Spleen (tissue), 7 donors: ENCODE measurements at regions not wholly inside any gene's neighbourhood (a gene's known extent, or its start where the extent isn't known, plus 50 kb on each side); places are given as distances from the start of the nearest gene placed in this dataset.

Source experiments
- CTCF ChIP-seq, 11 experiments: fragments of 200-600 bp in 7 of 11; fragments of 450-650 bp in 4 of 11; sonication (generic) in 4 of 11; IDR thresholded peaks in 8 of 11; conservative IDR thresholded peaks in 3 of 11; 1 replicate in 7 of 11; 2 replicates in 4 of 11; pipeline versions ENCODE4 v1.4.0 to v1.8.0; 2016 to 2021; ENCODE audit warnings: antibody characterized with exemption in 11 of 11, inconsistent platforms in 4 of 11, mild to moderate bottlenecking in 1 of 11
- POLR2A ChIP-seq, 3 donors: fragments of 450-650 bp; IDR thresholded peaks; one replicate each; pipeline ENCODE4 v1.5.1; 2017; ENCODE audit warnings: antibody characterized with exemption in 3 of 3, mild to moderate bottlenecking in 1 of 3
- POLR2AphosphoS5 ChIP-seq, 3 donors: sonication (generic); formaldehyde crosslinking; IDR thresholded peaks; one replicate each; pipeline ENCODE4 v1.5.1; 2017; ENCODE audit warnings: antibody characterized with exemption in 3 of 3
- donor health status: DM: no; HTN: no; CAD: no; lungs with moderate emphysema.
- donor health status: DM: no; HTN: no; CAD: no.
- donor health status: DM: no; HTN: no; CAD: no.

DNA sequence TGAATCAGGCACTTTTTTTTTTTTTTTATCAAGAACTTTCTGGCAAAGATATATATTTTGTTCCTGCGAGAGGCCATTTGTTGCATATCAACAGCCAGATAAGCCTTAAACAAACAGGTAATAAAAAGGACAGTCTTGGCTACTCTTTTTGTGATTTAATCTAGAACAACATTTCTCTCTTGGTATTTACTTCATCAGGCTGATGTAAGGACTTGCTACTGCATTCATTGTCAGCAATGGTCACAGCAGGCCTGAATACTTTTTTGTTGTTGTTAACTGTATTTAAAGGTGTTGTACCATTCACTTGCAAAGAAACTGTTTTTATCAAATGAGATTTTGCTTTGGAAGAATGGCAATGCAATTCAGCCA lies 683.8 kb downstream of the IRS1 start:
- no peak for TF ChIP-seq POLR2AphosphoS5 (IDR thresholded peaks at IDR 0.05)
- no peak for TF ChIP-seq CTCF (IDR thresholded peaks at IDR 0.05 in 8 of 11, conservative IDR thresholded peaks at IDR 0.05 in 3 of 11)
- TF ChIP-seq POLR2A (IDR thresholded peaks at IDR 0.05) = no peak
